ENCODE measurements at regions not wholly inside any gene's neighbourhood (a gene's known extent, or its start where the extent isn't known, plus 50 kb on each side); places are given as distances from the start of the nearest gene placed in this dataset.

DNA sequence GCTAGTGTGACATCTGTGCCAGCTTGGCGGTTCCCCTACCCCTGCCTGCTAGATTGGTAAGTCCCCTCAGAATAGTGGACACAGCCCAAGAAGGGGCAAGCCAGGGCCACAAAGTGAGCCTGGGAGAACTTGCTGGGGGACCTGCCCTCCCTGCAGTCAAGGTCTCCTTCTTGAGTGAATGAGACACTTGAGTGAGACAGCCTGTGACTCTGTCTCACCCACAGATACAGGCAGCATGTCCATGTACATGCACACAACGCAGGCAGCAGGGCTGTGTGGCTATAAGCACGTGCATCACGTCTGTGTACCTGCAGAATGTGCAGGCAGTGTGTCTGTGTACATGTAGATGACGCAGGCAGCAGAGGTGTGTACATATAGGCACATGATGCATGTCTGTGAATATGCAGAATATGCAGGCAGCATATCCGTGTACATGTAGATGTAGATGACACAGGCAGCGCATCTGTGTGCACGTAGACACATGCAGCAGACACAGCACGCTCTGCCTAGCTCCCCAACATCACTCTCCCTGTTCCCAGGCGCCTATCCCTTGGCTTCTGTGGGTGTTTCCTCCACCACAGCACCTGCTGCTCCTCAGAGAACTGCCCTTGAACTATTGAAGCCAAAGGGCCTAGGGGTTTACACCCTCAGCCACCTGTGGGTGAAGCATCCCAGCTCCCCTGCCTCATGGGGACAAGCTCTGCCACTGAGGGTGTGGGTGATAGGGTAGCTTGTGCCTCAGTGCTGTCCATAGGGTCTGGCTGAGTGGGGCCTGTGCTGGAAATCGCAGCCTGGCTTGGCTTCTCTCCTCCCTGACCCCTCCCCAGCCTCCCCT is 147.2 kb upstream of the TWIST2 start:
- ChIA-PET CTCF (no interaction called here), POLR2A (no interaction called here)
- DNase-seq (ENCODE audit: extremely low spot score) = no peak
- TF ChIP-seq, protein P1, sequence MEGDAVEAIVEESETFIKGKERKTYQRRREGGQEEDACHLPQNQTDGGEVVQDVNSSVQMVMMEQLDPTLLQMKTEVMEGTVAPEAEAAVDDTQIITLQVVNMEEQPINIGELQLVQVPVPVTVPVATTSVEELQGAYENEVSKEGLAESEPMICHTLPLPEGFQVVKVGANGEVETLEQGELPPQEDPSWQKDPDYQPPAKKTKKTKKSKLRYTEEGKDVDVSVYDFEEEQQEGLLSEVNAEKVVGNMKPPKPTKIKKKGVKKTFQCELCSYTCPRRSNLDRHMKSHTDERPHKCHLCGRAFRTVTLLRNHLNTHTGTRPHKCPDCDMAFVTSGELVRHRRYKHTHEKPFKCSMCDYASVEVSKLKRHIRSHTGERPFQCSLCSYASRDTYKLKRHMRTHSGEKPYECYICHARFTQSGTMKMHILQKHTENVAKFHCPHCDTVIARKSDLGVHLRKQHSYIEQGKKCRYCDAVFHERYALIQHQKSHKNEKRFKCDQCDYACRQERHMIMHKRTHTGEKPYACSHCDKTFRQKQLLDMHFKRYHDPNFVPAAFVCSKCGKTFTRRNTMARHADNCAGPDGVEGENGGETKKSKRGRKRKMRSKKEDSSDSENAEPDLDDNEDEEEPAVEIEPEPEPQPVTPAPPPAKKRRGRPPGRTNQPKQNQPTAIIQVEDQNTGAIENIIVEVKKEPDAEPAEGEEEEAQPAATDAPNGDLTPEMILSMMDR (IDR thresholded peaks at IDR 0.05; ENCODE audit: control extremely low read depth, extremely low read depth, low read depth, missing control alignments) = no peak

DNA sequence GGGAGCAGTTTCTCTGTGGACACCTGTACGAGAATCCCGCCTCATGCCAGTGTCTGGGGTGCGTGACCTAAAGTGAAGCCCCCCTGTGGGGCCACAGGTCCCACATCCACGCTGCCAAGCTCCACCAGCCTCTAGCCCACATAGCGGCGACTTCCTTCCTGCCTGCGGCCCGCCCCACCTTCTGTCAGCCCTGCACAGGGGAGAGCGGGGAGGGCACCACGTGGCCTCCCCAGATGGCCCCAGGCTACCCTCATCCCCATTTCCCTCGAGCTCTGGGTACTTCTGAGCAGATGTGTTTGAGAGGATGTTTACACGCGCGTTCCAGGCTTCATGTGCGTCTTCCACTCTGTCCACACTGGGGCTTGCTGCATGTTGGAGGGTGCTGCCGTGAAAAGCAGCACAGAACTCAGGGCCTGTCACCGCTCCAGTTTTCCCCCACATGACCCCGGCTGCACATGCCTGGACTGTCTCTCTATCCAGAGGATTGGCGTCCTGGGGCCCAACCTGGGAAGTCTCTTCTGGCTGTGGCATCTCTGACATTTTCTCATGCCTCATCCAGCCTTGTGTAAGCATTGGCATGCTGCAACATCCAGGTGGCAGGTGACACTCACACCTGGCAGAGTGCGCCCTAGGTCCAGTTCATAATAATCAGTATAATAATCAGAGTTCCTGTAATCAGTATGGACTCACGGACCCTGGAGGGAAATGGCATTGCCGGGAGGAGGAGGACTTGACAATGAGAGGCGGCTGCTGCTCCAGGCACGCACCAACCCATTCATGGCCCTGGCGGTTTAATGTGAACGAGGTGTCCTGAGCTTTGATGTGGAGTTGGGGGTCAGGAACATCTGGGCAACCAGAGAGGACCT is 146.3 kb upstream of the TWIST2 start:
- POLR2A ChIA-PET = no interaction called here
- TF ChIP-seq, protein P1 (IDR thresholded peaks at IDR 0.05; ENCODE audit: control extremely low read depth, extremely low read depth, low read depth, missing control alignments) = no peak
- CTCF ChIA-PET = no interaction called here
- DNase-seq (ENCODE audit: extremely low spot score) = no peak

DNA sequence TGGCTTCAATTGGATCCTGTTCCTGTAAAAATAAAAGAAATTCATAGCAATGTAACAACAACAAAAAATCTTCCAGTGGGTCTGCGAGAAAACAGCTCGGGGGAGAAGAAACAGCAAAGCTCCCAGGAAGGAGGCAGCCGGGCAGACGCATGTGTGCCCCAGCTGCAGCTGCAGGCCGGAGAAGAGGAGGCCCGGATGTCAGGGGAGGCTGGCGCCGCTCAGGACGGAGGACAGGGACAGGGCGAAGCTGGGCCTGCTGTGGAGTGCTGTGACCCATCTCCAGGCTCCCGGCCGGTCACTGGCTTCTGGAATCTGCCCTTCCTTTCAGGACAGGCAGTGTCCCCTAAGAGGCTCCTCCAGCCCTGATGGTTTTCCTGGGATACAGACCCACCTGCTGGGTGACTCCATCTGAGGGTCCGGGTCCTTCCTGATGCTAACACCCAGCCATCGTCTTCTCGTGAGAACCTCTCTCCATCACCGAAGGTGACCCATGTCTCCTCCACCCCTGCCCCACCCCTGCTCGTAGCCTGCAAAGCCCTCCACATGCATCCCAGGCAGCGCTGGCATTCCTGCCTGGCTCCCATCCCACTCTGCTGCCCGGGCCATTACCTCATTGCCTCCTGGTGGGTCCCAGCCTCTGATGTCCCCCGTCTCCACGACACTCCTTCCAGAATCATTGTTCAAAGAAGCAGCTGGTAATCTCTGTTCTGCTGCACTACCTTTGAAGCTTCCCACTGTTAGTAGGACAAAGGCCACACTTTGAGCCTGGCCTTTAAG is 145.4 kb upstream of the TWIST2 start:
- POLR2A ChIA-PET = no interaction called here
- DNase-seq (ENCODE audit: extremely low spot score) = no peak
- TF ChIP-seq, protein P1 (IDR thresholded peaks at IDR 0.05; ENCODE audit: control extremely low read depth, extremely low read depth, low read depth, missing control alignments) = no peak
- CTCF ChIA-PET = no interaction called here

DNA sequence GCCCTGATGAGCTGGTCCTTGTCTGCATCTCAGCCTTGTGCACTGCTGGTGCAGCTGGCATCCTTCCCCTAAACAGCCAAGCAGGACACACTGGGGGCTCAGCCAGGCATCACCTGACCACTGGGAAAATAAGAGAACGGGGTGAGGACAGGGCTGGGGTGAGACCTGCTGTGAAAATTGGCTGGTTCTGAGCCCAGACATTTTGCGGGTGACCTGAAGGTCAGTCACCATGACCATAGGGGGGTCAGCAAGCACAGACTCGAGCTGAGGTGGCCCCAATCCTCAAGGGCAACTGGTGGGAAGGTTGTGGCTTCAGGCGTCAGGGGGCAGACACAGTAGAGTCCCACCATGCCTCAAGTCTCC is 144.9 kb upstream of the TWIST2 start:
- POLR2A ChIA-PET = no interaction called here
- TF ChIP-seq, protein P1 (IDR thresholded peaks at IDR 0.05; ENCODE audit: control extremely low read depth, extremely low read depth, low read depth, missing control alignments) = no peak
- DNase-seq (ENCODE audit: extremely low spot score) = no peak
- CTCF ChIA-PET = no interaction called here

DNA sequence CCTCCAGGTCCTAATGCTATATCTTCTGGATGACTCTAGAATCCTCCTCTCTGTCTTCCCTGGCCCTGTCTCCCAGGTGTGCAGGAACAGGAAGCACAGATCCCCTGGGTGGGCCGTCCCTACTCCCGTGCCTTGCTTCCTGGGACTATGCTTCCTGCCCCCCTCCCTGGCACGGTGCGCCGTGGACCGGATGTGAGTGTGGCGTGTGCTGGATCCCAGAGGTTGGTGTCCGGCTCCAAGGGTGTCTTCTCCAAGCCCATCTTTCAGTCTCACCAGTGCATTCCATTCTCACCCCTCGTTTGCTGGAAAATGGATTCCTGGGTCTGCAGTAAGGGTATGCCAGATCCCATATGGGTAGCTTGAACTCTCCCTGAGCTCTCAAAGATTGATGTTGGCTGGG is 144.4 kb upstream of the TWIST2 start:
- CTCF ChIA-PET = no interaction called here
- no peak for DNase-seq (ENCODE audit: extremely low spot score)
- TF ChIP-seq, protein P1 (IDR thresholded peaks at IDR 0.05; ENCODE audit: control extremely low read depth, extremely low read depth, low read depth, missing control alignments) = no peak
- POLR2A ChIA-PET = no interaction called here

DNA sequence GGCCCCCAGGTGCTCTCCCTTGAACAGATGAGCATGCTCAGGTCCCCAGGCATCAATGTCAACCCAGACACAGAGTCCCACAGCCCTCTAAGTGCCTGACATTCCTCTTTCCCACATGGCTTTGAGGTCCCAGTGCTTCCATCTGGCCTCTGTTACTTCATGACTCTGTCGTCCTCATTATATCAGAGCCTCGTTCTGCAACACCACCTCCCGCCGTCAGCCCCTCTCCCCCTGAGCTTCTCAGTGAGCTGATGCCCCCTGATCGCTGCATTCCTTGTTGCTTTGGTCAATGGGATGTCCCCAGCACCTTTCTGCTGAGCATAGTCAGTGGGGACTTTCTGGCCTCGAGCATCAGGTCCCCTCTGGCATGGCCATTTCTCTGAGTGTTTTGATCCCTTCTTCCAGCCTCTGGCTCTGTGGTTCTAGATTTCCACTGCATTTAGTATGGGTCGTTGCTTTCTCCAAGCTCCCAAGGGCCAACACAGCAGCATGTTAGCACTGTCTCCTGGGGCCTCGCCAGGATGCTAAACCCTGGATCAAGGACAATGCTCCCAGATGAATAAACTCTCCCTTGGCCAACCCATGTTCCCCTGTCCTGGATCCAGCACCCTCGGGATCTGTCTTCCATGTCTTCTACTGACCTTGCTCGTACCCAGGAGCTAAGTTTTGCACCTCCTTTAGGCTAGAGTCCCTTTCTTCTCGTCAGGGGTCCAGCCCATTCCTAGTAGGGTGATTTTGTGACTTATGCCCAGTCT is 143.2 kb upstream of the TWIST2 start:
- ChIA-PET POLR2A (no interaction called here), CTCF (no interaction called here)
- TF ChIP-seq, protein P1 (IDR thresholded peaks at IDR 0.05; ENCODE audit: control extremely low read depth, extremely low read depth, low read depth, missing control alignments) = no peak
- no peak for DNase-seq (ENCODE audit: extremely low spot score)
